NK-92 treated with Interleukin-12 subunit alpha and Interleukin-12 subunit beta, amount 100 ng/mL, for 24 hours (cell line): ENCODE measurements at regions not wholly inside any gene's neighbourhood (a gene's known extent, or its start where the extent isn't known, plus 50 kb on each side); places are given as distances from the start of the nearest gene placed in this dataset.

Source experiments
- DNase-seq: peaks from one replicate; lab custom pipeline; 2025; lab: John Stamatoyannopoulos, UW

- no peak for DNase-seq
Measured at GRCh38 chr2:120828829-120829632, 93.4 kb downstream of the GLI2 start.

GRCh38 chr2:120829633-120830025, 94.0 kb downstream of the GLI2 start:
- DNase-seq: no peak

GRCh38 chr2:120830096-120830830, 94.6 kb downstream of the GLI2 start:
- no peak for DNase-seq

GRCh38 chr2:120831086-120831485, 95.4 kb downstream of the GLI2 start:
- DNase-seq: no peak

GRCh38 chr2:120831891-120832290, 96.2 kb downstream of the GLI2 start:
- DNase-seq: no peak

GRCh38 chr2:120832296-120833070, 96.8 kb downstream of the GLI2 start:
- DNase-seq: no peak

GRCh38 chr2:120833127-120833675, 97.5 kb downstream of the GLI2 start:
- DNase-seq: no peak

- DNase-seq: no peak
Measured at GRCh38 chr2:120834206-120834605, 98.5 kb downstream of the GLI2 start.

GRCh38 chr2:120836281-120836680, 100.6 kb downstream of the GLI2 start:
- DNase-seq: no peak

- no peak for DNase-seq
Measured at GRCh38 chr2:120840795-120841487, 105.3 kb downstream of the GLI2 start.

- DNase-seq: no peak
Measured at GRCh38 chr2:120842456-120843439, 107.1 kb downstream of the GLI2 start.

GRCh38 chr2:120844070-120844738, 108.5 kb downstream of the GLI2 start:
- DNase-seq: no peak

- DNase-seq: no peak
Measured at GRCh38 chr2:120845277-120845676, 109.6 kb downstream of the GLI2 start.

GRCh38 chr2:120846406-120847095, 110.9 kb downstream of the GLI2 start:
- DNase-seq: no peak

- no peak for DNase-seq
Measured at GRCh38 chr2:120847700-120848321, 112.1 kb downstream of the GLI2 start.

- DNase-seq: no peak
Measured at GRCh38 chr2:120849278-120849677, 113.6 kb downstream of the GLI2 start.

- DNase-seq: no peak
Measured at GRCh38 chr2:120850551-120850950, 114.9 kb downstream of the GLI2 start.

GRCh38 chr2:120851116-120851773, 115.6 kb downstream of the GLI2 start:
- DNase-seq: no peak
